Spleen (tissue), 7 donors: ENCODE measurements at regions not wholly inside any gene's neighbourhood (a gene's known extent, or its start where the extent isn't known, plus 50 kb on each side); places are given as distances from the start of the nearest gene placed in this dataset.

Experiments used
- POLR2A ChIP-seq, 3 donors: fragments of 450-650 bp; IDR thresholded peaks; one replicate each; pipeline ENCODE4 v1.5.1; 2017; ENCODE audit warnings: antibody characterized with exemption in 3 of 3, mild to moderate bottlenecking in 1 of 3
- POLR2AphosphoS5 ChIP-seq, 3 donors: sonication (generic); formaldehyde crosslinking; IDR thresholded peaks; one replicate each; pipeline ENCODE4 v1.5.1; 2017; ENCODE audit warnings: antibody characterized with exemption in 3 of 3
- TF ChIP-seq, protein P1 (sequence below), 11 experiments: fragments of 200-600 bp in 7 of 11; fragments of 450-650 bp in 4 of 11; sonication (generic) in 4 of 11; IDR thresholded peaks in 8 of 11; conservative IDR thresholded peaks in 3 of 11; 1 replicate in 7 of 11; 2 replicates in 4 of 11; pipeline versions ENCODE4 v1.4.0 to v1.8.0; 2016 to 2021; ENCODE audit warnings: antibody characterized with exemption in 11 of 11, inconsistent platforms in 4 of 11, mild to moderate bottlenecking in 1 of 11
- donor health status: DM: no; HTN: no; CAD: no; lungs with moderate emphysema.
- donor health status: DM: no; HTN: no; CAD: no.
- donor health status: DM: no; HTN: no; CAD: no.

DNA sequence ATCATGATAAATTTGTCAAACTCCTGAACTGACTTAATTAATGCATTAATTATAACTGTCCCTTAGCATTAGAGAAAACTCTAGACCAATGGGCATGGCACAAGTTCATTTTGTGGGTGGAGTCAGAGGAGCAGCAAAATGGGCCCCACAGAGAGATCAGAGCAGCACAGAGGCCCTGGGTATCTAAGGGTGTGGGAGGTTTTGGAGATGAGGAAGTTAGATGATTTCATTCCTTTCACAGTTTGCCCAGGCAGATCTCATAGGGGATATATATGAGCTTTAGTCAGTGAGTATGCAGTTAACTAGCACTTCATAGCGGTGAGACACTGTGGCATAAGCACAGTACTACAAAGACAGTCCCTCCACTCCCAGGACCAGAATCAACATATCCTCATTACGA lies 117.3 kb downstream of the MAB21L3 start:
- TF ChIP-seq, protein P1, sequence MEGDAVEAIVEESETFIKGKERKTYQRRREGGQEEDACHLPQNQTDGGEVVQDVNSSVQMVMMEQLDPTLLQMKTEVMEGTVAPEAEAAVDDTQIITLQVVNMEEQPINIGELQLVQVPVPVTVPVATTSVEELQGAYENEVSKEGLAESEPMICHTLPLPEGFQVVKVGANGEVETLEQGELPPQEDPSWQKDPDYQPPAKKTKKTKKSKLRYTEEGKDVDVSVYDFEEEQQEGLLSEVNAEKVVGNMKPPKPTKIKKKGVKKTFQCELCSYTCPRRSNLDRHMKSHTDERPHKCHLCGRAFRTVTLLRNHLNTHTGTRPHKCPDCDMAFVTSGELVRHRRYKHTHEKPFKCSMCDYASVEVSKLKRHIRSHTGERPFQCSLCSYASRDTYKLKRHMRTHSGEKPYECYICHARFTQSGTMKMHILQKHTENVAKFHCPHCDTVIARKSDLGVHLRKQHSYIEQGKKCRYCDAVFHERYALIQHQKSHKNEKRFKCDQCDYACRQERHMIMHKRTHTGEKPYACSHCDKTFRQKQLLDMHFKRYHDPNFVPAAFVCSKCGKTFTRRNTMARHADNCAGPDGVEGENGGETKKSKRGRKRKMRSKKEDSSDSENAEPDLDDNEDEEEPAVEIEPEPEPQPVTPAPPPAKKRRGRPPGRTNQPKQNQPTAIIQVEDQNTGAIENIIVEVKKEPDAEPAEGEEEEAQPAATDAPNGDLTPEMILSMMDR (IDR thresholded peaks at IDR 0.05 in 8 of 11, conservative IDR thresholded peaks at IDR 0.05 in 3 of 11): no peak
- no peak for TF ChIP-seq POLR2A (IDR thresholded peaks at IDR 0.05)
- TF ChIP-seq POLR2AphosphoS5 (IDR thresholded peaks at IDR 0.05): no peak
